Endothelial cell of hepatic sinusoid (primary cell): ENCODE measurements at regions not wholly inside any gene's neighbourhood (a gene's known extent, or its start where the extent isn't known, plus 50 kb on each side); places are given as distances from the start of the nearest gene placed in this dataset.
"Not testable (repeated sequence)": the region's sequence is repeated elsewhere in the genome, so short reads cannot be mapped to it uniquely, and the experiment has no call there.

Experiments
- in situ Hi-C: cut with HindIII; loops from 2 replicates; pipeline ENCODE4 v1.10.0; 2017; ENCODE audit warnings: low sequenced_read_pairs

GRCh38 chr19:32063601-32064000 lies 281.8 kb upstream of the ZNF507 start:
- in situ Hi-C loops: no loop called here

- in situ Hi-C loops: no loop called here
Observed at GRCh38 chr19:32066056-32066455, 279.4 kb upstream of the ZNF507 start.

GRCh38 chr19:32067685-32068084 lies 277.7 kb upstream of the ZNF507 start:
- in situ Hi-C loops: no loop called here

GRCh38 chr19:32068793-32069192 lies 276.6 kb upstream of the ZNF507 start:
- in situ Hi-C loops: no loop called here

GRCh38 chr19:32070101-32070500 lies 275.3 kb upstream of the ZNF507 start:
- in situ Hi-C loops: no loop called here

GRCh38 chr19:32082028-32082427 lies 263.4 kb upstream of the ZNF507 start:
- in situ Hi-C loops: no loop called here

GRCh38 chr19:32084756-32085363 lies 260.6 kb upstream of the ZNF507 start:
- in situ Hi-C loops: not testable (repeated sequence)

GRCh38 chr19:32091241-32091640 lies 254.2 kb upstream of the ZNF507 start:
- in situ Hi-C loops: no loop called here

- in situ Hi-C loops: no loop called here
Observed at GRCh38 chr19:32097011-32097410, 248.4 kb upstream of the ZNF507 start.

GRCh38 chr19:32097620-32098019 lies 247.8 kb upstream of the ZNF507 start:
- in situ Hi-C loops: no loop called here

- in situ Hi-C loops: no loop called here
Observed at GRCh38 chr19:32098968-32099367, 246.4 kb upstream of the ZNF507 start.

- in situ Hi-C loops: no loop called here
Observed at GRCh38 chr19:32101206-32101605, 244.2 kb upstream of the ZNF507 start.

- in situ Hi-C loops: no loop called here
Observed at GRCh38 chr19:32103541-32103940, 241.9 kb upstream of the ZNF507 start.

GRCh38 chr19:32104153-32104849 lies 241.1 kb upstream of the ZNF507 start:
- in situ Hi-C loops: no loop called here

GRCh38 chr19:32104850-32105235 lies 240.6 kb upstream of the ZNF507 start:
- in situ Hi-C loops: no loop called here

GRCh38 chr19:32105527-32106310 lies 239.7 kb upstream of the ZNF507 start:
- in situ Hi-C loops: no loop called here

GRCh38 chr19:32122258-32122657 lies 223.2 kb upstream of the ZNF507 start:
- in situ Hi-C loops: no loop called here

- in situ Hi-C loops: no loop called here
Observed at GRCh38 chr19:32123355-32123940, 222.0 kb upstream of the ZNF507 start.

GRCh38 chr19:32124585-32124984 lies 220.8 kb upstream of the ZNF507 start:
- in situ Hi-C loops: no loop called here

GRCh38 chr19:32129141-32129540 lies 216.3 kb upstream of the ZNF507 start:
- in situ Hi-C loops: no loop called here

- in situ Hi-C loops: loop anchor here (10.0 kb wide), 1 partner anchor 326 kb away; no protein-coding TSS in a partner anchor
Observed at GRCh38 chr19:32130332-32130731, 215.1 kb upstream of the ZNF507 start.
